Ovary (tissue), 7 donors: ENCODE measurements at regions not wholly inside any gene's neighbourhood (a gene's known extent, or its start where the extent isn't known, plus 50 kb on each side); places are given as distances from the start of the nearest gene placed in this dataset.

ENCODE experiments used
- DNase-seq, 5 donors: peaks; one replicate each; pipeline ENCODE4 v3.0.0-alpha.2; 2019 to 2020
- H3K27ac ChIP-seq, 2 donors: fragments of 200-600 bp; one replicate each; pipeline versions ENCODE4 v1.5.1 to v1.8.0; 2019 to 2022
- H3K27me3 ChIP-seq: fragments of 200-600 bp; one replicate; pipeline ENCODE4 v1.8.0; 2022
- H3K36me3 ChIP-seq: fragments of 200-600 bp; sonication (generic); one replicate; pipeline ENCODE4 v1.5.1; 2019
- H3K4me1 ChIP-seq: one replicate; pipeline ENCODE4 v1.8.1; 2013; ENCODE audit warnings: mild to moderate bottlenecking, moderate library complexity; ENCODE audit not compliant: insufficient read depth
- H3K4me3 ChIP-seq: fragments of 200-600 bp; sonication (generic); one replicate; pipeline ENCODE4 v1.5.1; 2017
- H3K9me3 ChIP-seq, 2 donors: fragments of 200-600 bp in 1 of 2; sonication (generic) in 1 of 2; one replicate each; pipeline versions ENCODE4 v1.5.1 to v1.8.1; 2013 to 2019; ENCODE audit warnings: mild to moderate bottlenecking in 1 of 2, moderate library complexity in 1 of 2
- CTCF ChIP-seq, 3 donors: fragments of 450-650 bp in 2 of 3; fragments of 200-600 bp in 1 of 3; IDR thresholded peaks; one replicate each; pipeline versions ENCODE4 v1.5.1 to v1.8.0; 2016 to 2022; ENCODE audit warnings: antibody characterized with exemption in 3 of 3, mild to moderate bottlenecking in 1 of 3
- EP300 ChIP-seq: sonication (generic); formaldehyde crosslinking; IDR thresholded peaks from one replicate; pipeline ENCODE4 v1.6.1; 2017; ENCODE audit warnings: antibody characterized with exemption
- POLR2A ChIP-seq: fragments of 450-650 bp; IDR thresholded peaks from one replicate; pipeline ENCODE4 v1.6.1; 2017; ENCODE audit warnings: antibody characterized with exemption, mild to moderate bottlenecking, moderate library complexity
- WGBS, 3 donors: extraction: QIAGEN DNeasy Blood & Tissue Kit in 1 of 3; methylation state at CpG; one replicate each; pipeline versions ENCODE4 v1.1.5 to v1.1.7; 2013 to 2017; 5-methylcytosine and 5-hydroxymethylcytosine counted together
- intact Hi-C, 4 donors: fragments of 100-400 bp; cut with DNase I; formaldehyde crosslinking; loops; one replicate each; pipeline versions ENCODE4 v1.11.0 to v1.15.1; 2022 to 2023
- donor health status: DM: no; HTN: no; CAD: no; lungs with moderate emphysema.
- donor health status: DM: no; HTN: no; CAD: no.
- donor health status: Bipolar disorder and iron deficiency.
- donor health status: DM: no; HTN: no; CAD: no.
- donor health status: DM: yes; HTN: yes; CAD: no.

DNA sequence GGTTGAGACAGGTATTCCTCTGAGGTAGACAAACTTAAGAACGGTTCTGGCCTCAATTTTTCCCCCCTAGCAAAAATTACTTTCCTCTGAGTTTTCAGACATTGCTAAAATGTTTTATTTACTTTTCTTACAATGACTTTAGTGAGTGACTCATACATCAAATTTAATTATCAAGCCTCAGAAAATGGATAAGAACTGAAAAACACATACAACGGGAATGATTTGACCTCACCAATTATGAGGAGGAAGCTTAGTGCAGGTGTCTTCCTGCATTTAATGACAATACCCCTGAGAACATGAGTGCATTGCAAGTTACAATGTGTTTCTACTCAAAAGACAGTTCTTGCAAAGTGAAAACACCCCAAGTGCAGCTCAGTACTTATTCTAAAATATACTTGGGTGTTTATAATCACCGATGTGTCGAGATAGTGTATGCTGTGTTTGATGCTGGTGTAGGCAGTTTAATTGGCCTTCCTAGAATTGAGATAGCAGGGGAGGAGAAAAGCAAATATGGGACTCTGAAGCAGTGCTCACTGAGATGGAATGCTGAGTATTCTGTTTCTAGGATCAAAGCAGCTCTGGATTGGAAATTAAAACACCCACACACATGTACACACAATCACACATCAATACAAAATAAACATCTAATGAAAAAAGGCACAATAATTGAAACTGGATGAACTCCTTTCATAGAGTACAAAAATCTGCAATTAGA, 189.5 kb upstream of the SLC10A2 start:
- H3K36me3 ChIP-seq: no peaks in the 10 kb centered on the region
- no peak overlapping the region for H3K4me3 ChIP-seq
- no peaks in the 10 kb centered on the region for H3K9me3 ChIP-seq
- intact Hi-C loops: no loop called here
- H3K4me1 ChIP-seq: no peaks in the 10 kb centered on the region
- H3K27ac ChIP-seq: no peak overlapping the region
- no peak for DNase-seq
- 13 to 22% (median 18%) methylated on average over 4 of the region's 4 CpGs for WGBS, 3 donors
- TF ChIP-seq POLR2A: no peak
- TF ChIP-seq EP300: no peak
- TF ChIP-seq CTCF (IDR thresholded peaks at IDR 0.05): no peak
- no peaks in the 10 kb centered on the region for H3K27me3 ChIP-seq

GRCh38 chr13:103250071-103250470, 183.9 kb upstream of the SLC10A2 start:
- Histone ChIP-seq H3K4me1 (no peaks in the 10 kb centered on the region), H3K4me3 (no peak overlapping the region), H3K9me3 (no peaks in the 10 kb centered on the region), H3K27ac (no peak overlapping the region), H3K27me3 (no peaks in the 10 kb centered on the region), H3K36me3 (no peaks in the 10 kb centered on the region)
- 83 to 94% (median 91%) methylated on average over 1 of the region's 1 CpG for WGBS, 3 donors
- no peak for DNase-seq
- TF ChIP-seq CTCF (IDR thresholded peaks at IDR 0.05): no peak
- no peak for TF ChIP-seq POLR2A
- TF ChIP-seq EP300: no peak
- intact Hi-C loops: no loop called here

GRCh38 chr13:103246581-103247200, 180.5 kb upstream of the SLC10A2 start:
- Histone ChIP-seq H3K36me3 (no peaks in the 10 kb centered on the region), H3K27me3 (no peaks in the 10 kb centered on the region), H3K27ac (no peak overlapping the region), H3K4me3 (no peak overlapping the region), H3K9me3 (no peaks in the 10 kb centered on the region), H3K4me1 (no peaks in the 10 kb centered on the region)
- no peak for TF ChIP-seq EP300
- TF ChIP-seq POLR2A: no peak
- no peak for TF ChIP-seq CTCF (IDR thresholded peaks at IDR 0.05)
- intact Hi-C loops: no loop called here
- 77 to 85% (median 80%) methylated on average over 8 of the region's 8 CpGs for WGBS, 3 donors
- no peak for DNase-seq

DNA sequence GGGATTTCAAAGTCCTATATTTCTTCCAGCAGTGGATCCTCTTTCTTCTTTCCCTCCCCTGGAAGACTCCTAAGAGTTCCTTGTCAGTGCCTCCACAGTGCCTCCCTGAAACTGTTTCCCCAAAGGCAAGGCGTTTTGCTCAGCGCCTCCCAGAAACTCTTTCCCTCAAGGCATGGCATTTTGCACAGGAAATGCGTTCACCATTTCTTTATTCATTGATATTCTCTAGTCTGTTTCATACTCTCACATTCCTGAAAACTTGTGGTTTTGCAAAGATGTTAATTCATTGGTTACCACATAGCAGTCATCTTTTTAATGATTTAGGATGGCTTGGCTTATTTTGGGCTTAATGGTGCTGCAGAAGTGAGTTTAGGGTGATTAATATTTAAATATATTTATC, 177.3 kb upstream of the SLC10A2 start:
- Histone ChIP-seq H3K27ac (no peak overlapping the region), H3K4me3 (no peak overlapping the region), H3K27me3 (no peaks in the 10 kb centered on the region), H3K4me1 (no peaks in the 10 kb centered on the region), H3K36me3 (no peaks in the 10 kb centered on the region), H3K9me3 (no peaks in the 10 kb centered on the region)
- WGBS, 3 donors: 84 to 90% (median 86%) methylated on average over 3 of the region's 3 CpGs
- DNase-seq: no peak
- intact Hi-C loops: no loop called here
- TF ChIP-seq POLR2A (no peak), EP300 (no peak), CTCF (IDR thresholded peaks at IDR 0.05) (no peak)
